Loucy (cell line): ENCODE measurements at regions not wholly inside any gene's neighbourhood (a gene's known extent, or its start where the extent isn't known, plus 50 kb on each side); places are given as distances from the start of the nearest gene placed in this dataset.

ENCODE experiments used
- H2AFZ ChIP-seq: fragments of 200-600 bp; sonication (generic); 2 replicates; pipeline ENCODE4 v1.6.0; 2016; ENCODE audit warnings: antibody characterized with exemption, mild to moderate bottlenecking, low read length, moderate library complexity
- H3F3A ChIP-seq: fragments of 200-600 bp; 2 replicates; pipeline ENCODE4 v1.6.0; 2016; ENCODE audit warnings: antibody characterized with exemption, low read depth, mild to moderate bottlenecking
- H3K27me3 ChIP-seq: fragments of 200-600 bp; sonication (generic); 2 replicates; pipeline ENCODE4 v1.6.1; 2014; ENCODE audit warnings: low read length, mild to moderate bottlenecking; ENCODE audit not compliant: insufficient read depth, poor library complexity, severe bottlenecking
- H3K36me3 ChIP-seq: fragments of 200-600 bp; sonication (generic); 2 replicates; pipeline ENCODE4 v1.6.1; 2016; ENCODE audit warnings: low read length; ENCODE audit not compliant: insufficient read depth
- H3K4me1 ChIP-seq: fragments of 200-600 bp; sonication (generic); 2 replicates; pipeline ENCODE4 v1.5.1; 2014; ENCODE audit warnings: low read length, mild to moderate bottlenecking; ENCODE audit not compliant: insufficient read depth, poor library complexity, severe bottlenecking
- H3K4me2 ChIP-seq: fragments of 200-600 bp; sonication (generic); 2 replicates; pipeline ENCODE4 v1.6.0; 2014; ENCODE audit warnings: antibody characterized with exemption, low read length, low read depth, mild to moderate bottlenecking; ENCODE audit not compliant: poor library complexity, severe bottlenecking
- H3K4me3 ChIP-seq: fragments of 200-600 bp; sonication (generic); 2 replicates; pipeline ENCODE4 v1.5.1; 2014; ENCODE audit warnings: low read length, mild to moderate bottlenecking, mixed read lengths; ENCODE audit not compliant: poor library complexity, severe bottlenecking
- H3K79me2 ChIP-seq: fragments of 200-600 bp; sonication (generic); 2 replicates; pipeline ENCODE4 v1.6.1; 2014; ENCODE audit warnings: low read length; ENCODE audit not compliant: insufficient read depth
- H3K9ac ChIP-seq: fragments of 200-600 bp; sonication (generic); 2 replicates; pipeline ENCODE4 v1.6.0; 2014; ENCODE audit warnings: mild to moderate bottlenecking, low read depth, low read length, moderate library complexity; ENCODE audit not compliant: poor library complexity, severe bottlenecking
- H3K9me2 ChIP-seq: fragments of 200-600 bp; sonication (generic); replicated peaks from 2 replicates; pipeline ENCODE4 v1.6.1; 2016; ENCODE audit warnings: low read depth, low read length, mixed read lengths
- H3K9me3 ChIP-seq: fragments of 200-600 bp; sonication (generic); 2 replicates; pipeline ENCODE4 v1.6.1; 2014; ENCODE audit warnings: mild to moderate bottlenecking, antibody characterized with exemption, low read length, low read depth; ENCODE audit not compliant: insufficient read depth
- H4K20me1 ChIP-seq: fragments of 200-600 bp; sonication (generic); 2 replicates; pipeline ENCODE4 v1.6.0; 2014; ENCODE audit warnings: antibody characterized with exemption, low read length, mild to moderate bottlenecking; ENCODE audit not compliant: insufficient read depth, poor library complexity, severe bottlenecking
- EZH2phosphoT487 ChIP-seq: fragments of 200-600 bp; IDR thresholded peaks from 2 replicates; pipeline ENCODE4 v1.6.1; 2018; ENCODE audit warnings: antibody characterized with exemption, mild to moderate bottlenecking, moderate library complexity, borderline replicate concordance
- TF ChIP-seq, protein P1 (sequence below): fragments of 200-600 bp; sonication (generic); conservative IDR thresholded peaks from 2 replicates; pipeline ENCODE4 v1.5.1; 2014; ENCODE audit warnings: mild to moderate bottlenecking, antibody characterized with exemption, low read length

- TF ChIP-seq, protein P1, sequence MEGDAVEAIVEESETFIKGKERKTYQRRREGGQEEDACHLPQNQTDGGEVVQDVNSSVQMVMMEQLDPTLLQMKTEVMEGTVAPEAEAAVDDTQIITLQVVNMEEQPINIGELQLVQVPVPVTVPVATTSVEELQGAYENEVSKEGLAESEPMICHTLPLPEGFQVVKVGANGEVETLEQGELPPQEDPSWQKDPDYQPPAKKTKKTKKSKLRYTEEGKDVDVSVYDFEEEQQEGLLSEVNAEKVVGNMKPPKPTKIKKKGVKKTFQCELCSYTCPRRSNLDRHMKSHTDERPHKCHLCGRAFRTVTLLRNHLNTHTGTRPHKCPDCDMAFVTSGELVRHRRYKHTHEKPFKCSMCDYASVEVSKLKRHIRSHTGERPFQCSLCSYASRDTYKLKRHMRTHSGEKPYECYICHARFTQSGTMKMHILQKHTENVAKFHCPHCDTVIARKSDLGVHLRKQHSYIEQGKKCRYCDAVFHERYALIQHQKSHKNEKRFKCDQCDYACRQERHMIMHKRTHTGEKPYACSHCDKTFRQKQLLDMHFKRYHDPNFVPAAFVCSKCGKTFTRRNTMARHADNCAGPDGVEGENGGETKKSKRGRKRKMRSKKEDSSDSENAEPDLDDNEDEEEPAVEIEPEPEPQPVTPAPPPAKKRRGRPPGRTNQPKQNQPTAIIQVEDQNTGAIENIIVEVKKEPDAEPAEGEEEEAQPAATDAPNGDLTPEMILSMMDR, result no peak
- no peak for TF ChIP-seq EZH2phosphoT487
- H3K4me2 ChIP-seq, result no peak overlapping the region
Observed at GRCh38 chr10:2228320-2228901, 491.1 kb upstream of the ADARB2 start.

DNA sequence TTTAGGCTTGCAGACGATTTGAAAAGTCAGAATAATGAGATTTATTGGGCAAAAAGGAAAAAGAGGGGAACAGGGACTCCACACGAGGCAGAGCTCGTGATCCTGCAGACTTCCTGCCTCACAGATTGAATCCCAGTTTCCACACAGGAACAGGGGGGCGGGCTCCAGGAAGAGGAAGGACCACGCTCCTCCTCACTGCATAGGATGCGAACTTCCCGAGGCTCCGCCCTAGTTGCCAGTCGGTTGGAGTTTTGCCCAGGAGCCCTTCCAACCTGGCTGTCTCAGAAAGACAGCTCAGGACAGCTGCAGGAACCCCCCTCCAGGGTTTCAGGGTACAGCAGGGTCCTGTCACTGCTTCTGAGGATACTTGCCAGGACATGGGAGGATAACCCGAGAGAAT is 488.3 kb upstream of the ADARB2 start:
- no peaks in the 10 kb centered on the region for H3K36me3 ChIP-seq
- no peaks in the 10 kb centered on the region for H3K4me1 ChIP-seq
- H4K20me1 ChIP-seq, result no peaks in the 10 kb centered on the region
- no peaks in the 10 kb centered on the region for H3K9me3 ChIP-seq
- H3K4me2 ChIP-seq, result no peak overlapping the region
- H3F3A ChIP-seq, result no peaks in the 10 kb centered on the region
- H3K9me2 ChIP-seq, result no peaks in the 10 kb centered on the region
- no peak overlapping the region for H3K4me3 ChIP-seq
- no peak overlapping the region for H3K9ac ChIP-seq
- no peaks in the 10 kb centered on the region for H3K27me3 ChIP-seq
- H2AFZ ChIP-seq, result no peak overlapping the region
- TF ChIP-seq, protein P1, result no peak
- no peak for TF ChIP-seq EZH2phosphoT487
- H3K79me2 ChIP-seq, result no peaks in the 10 kb centered on the region

More at GRCh38 chr10:2228320-2228901, 491.1 kb upstream of the ADARB2 start:
- Histone ChIP-seq H3K9me3 (no peaks in the 10 kb centered on the region), H3K9ac (no peak overlapping the region), H3K9me2 (no peaks in the 10 kb centered on the region), H3K36me3 (no peaks in the 10 kb centered on the region), H4K20me1 (no peaks in the 10 kb centered on the region), H3K79me2 (no peaks in the 10 kb centered on the region), H3K27me3 (no peaks in the 10 kb centered on the region), H2AFZ (no peak overlapping the region), H3K4me3 (no peak overlapping the region), H3K4me1 (no peaks in the 10 kb centered on the region), H3F3A (no peaks in the 10 kb centered on the region)

DNA sequence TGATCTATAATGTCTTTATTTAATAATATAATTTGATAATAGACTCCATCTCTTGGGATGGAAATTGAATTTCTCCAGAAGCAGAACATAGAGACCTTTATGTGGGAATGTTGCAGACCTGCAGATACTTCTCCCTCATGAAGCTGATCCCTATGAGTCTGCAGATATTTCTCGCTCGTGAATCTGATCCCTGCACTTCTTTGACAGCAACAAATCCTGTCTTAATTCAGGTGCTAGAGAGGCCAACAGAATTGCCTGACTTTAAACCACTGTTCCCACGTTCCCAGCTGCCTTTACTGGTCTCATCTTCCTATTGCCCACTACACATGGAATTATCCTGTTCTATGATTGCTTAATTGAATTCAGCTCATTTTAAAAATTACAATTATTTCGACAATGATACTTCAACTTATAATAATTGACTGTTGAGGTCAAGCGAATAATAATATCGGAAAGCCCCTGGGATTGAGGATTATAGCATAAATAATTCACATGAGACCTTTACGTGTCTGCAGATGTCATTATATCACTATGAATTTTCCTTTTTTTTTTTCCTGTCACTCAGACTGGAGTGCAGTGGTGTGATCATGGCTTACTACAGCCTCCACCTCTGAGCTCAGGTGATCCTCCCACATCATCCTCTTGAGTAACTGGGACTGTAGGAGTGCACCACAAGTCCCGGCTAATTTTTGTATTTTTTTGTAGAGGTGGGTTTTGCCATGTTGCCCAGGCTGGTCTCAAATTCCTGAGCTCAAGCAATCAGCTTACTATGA is 486.4 kb upstream of the ADARB2 start:
- H3K36me3 ChIP-seq, result no peaks in the 10 kb centered on the region
- H3K9ac ChIP-seq, result no peak overlapping the region
- no peak for TF ChIP-seq EZH2phosphoT487
- TF ChIP-seq, protein P1, result no peak
- H4K20me1 ChIP-seq, result no peaks in the 10 kb centered on the region
- no peaks in the 10 kb centered on the region for H3K9me2 ChIP-seq
- no peaks in the 10 kb centered on the region for H3K9me3 ChIP-seq
- no peak overlapping the region for H2AFZ ChIP-seq
- H3K4me1 ChIP-seq, result no peaks in the 10 kb centered on the region
- no peaks in the 10 kb centered on the region for H3K27me3 ChIP-seq
- H3K4me3 ChIP-seq, result no peak overlapping the region
- H3K79me2 ChIP-seq, result no peaks in the 10 kb centered on the region
- H3F3A ChIP-seq, result no peaks in the 10 kb centered on the region
- H3K4me2 ChIP-seq, result no peak overlapping the region
